ENCODE measurements at regions not wholly inside any gene's neighbourhood (a gene's known extent, or its start where the extent isn't known, plus 50 kb on each side); places are given as distances from the start of the nearest gene placed in this dataset.
A peak's percentile ranks its signal among the peaks of the same experiment; 100 is the strongest.
"Not testable (repeated sequence)": the region's sequence is repeated elsewhere in the genome, so short reads cannot be mapped to it uniquely, and the experiment has no call there.

DNA sequence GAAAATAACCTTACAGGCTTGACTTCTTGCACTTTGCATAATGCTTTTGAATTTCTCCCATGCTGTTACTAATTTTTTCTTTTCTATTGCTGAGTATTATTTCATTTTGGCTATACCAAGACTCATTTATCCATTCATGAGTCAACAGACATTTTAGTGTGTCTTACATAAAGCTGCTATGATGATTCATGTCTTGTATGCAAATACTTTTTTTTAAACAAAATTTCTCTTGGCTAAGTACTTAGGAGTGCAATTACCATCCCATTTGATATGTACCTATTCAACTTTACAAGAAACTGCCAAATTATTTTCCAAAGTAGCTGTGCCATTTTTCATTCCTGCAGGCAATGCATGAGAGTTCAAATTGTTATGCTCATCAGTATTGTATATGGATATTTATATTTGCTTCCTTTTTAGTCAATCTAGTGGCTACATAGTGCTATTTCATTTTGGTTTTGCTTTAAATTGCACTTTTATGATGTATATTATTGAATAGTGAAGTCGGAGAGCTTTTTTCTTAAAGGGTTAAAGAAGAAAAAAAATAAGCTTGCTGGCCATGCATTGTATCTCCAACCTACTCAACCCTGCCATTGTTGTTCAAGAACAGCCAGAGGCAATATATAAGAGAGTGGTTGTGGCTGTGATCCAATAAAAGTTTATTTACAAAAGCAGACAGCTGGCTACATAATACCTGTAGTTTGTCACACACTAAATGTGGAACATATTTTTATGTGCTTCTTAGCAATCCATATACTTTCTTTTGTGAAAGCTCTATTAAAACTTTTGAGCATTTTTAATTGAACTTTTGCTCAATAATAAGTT, 862.8 kb downstream of the KCNT2 start:
- no peak for DNase-seq

- DNase-seq: no peak
Observed at GRCh38 chr1:195744256-195744655, 864.0 kb downstream of the KCNT2 start.

- no peak for DNase-seq
Observed at GRCh38 chr1:195740862-195741261, 867.4 kb downstream of the KCNT2 start.

- DNase-seq: no peak
Observed at GRCh38 chr1:195738966-195739650, 869.1 kb downstream of the KCNT2 start.

- DNase-seq: no peak
Observed at GRCh38 chr1:195735140-195735539, 873.1 kb downstream of the KCNT2 start.

- DNase-seq: no peak
Observed at GRCh38 chr1:195733826-195734225, 874.4 kb downstream of the KCNT2 start.

GRCh38 chr1:195733408-195733807, 874.8 kb downstream of the KCNT2 start:
- DNase-seq: no peak

GRCh38 chr1:195731385-195731784, 876.9 kb downstream of the KCNT2 start:
- no peak for DNase-seq

DNA sequence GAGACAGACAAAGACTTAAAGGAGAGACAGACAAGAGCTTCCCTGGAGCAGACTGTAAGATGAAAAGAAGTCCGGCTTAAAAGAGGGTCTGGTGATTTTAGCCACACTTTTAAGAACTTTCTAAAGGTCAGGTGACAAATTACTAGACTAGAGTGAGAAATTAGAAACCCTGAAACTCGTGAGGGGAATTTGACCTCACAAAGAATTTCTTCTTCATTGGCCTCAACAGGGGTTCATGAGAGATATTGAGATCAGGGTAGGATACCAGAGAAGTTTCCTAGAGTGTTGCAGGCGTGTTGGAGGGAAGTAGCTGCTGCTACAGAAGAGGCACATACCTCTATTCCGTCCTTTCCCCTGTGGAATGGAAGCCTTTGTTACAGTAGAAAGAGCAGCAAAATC, 884.4 kb downstream of the KCNT2 start:
- DNase-seq: no peak

DNA sequence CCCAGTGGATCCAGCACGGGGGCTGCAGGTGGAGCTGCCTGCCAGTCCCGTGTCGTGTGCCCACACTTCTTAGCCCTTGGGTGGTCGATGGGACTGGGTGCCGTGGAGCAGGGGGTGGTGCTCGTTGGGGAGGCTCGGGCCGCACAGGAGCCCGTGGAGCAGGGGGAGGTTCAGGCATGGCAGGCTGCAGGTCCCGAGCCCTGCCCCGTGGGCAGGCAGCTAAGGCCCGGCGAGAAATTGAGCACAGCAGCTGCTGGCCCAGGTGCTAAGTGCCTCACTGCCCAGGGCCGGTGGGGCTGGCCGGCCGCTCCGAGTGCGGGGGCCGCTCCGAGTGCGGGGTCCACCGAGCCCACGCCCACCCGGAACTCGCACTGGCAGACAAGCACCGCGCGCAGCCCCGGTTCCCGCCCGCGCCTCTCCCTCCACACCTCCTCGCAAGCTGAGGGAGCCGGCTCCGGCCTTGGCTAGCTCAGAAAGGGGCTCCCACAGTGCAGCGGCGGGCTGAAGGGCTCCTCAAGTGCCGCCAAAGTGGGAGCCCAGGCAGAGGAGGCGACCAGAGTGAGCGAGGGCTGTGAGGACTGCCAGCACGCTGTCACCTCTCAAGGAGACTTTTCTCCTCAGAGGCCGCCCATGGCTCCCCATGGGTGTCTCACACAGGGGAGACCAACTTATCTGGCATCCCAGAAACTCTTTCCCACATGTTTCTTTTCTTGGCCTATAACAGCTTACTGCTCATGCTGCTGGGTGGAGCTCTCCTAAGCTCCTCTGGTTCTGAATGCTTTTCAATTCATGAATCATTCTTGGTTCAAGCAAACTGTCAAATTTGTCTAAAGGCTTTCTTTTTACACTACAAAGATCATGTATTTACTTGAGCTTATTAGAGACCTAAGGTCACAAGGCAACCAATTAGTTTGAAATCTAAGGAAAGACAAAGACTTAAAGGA, 885.1 kb downstream of the KCNT2 start:
- not testable (repeated sequence) for DNase-seq

- not testable (repeated sequence) for DNase-seq
Observed at GRCh38 chr1:195722146-195722545, 886.1 kb downstream of the KCNT2 start.

DNA sequence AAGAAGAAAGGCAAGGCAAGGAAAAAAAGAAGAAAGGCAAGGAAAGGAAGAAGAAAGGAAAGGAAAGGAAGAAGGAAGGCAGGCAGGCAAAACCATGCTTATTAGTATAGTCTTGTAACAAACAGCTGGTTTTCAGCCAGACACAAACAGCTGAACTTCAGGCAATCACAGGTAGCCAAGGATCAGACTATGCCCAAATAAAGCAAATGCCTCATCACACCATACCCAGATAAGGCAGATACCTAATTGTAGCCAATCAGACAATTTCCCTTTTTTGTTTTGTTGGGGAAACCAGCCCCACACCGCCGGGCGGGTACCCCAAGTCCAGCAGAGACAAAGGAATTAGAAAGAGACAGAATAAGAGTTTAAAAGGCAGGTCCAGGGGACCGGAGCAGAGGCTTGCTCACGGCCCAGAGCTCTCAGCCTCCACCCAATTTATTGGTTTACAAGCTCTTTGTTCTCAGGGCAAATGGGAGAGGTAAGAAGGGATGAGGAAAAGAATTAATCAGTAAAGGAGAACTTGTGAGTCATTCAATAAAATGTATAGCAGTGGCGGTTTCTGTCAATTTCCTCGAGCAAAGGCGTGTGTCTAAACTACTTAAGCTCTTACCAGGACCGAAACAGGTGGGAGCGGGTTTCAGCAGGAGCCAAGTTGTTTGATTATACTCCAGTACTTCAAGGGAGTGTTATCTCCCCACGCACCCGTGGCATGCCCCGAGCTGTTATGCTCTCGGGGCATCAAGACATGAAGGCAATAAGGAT, 886.8 kb downstream of the KCNT2 start:
- DNase-seq: no peak

- peak; percentile 12 for DNase-seq
Observed at GRCh38 chr1:195717651-195718050, 890.6 kb downstream of the KCNT2 start.

- no peak for DNase-seq
Observed at GRCh38 chr1:195715652-195716051, 892.6 kb downstream of the KCNT2 start.

- DNase-seq: no peak
Observed at GRCh38 chr1:195714248-195714647, 894.0 kb downstream of the KCNT2 start.

DNA sequence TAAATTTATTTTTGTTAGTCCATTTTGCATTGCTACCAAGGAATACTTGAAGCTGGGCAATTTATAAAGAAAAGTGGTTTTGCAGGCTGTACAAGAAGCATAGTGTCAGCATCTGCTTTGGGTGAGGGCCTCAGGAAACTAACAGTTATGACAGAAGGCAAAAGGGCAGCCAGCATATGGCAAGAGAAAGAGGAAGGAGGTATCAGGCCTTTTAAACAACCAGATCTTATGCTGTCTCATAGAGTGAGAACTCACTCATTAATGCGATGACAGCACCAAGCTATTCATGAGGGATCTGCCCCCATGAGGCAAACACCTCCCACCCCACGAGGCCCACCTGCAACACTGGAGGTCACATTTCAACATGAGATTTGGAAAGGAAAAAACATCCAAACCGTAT, 898.4 kb downstream of the KCNT2 start:
- DNase-seq: no peak

GRCh38 chr1:195704028-195704427, 904.2 kb downstream of the KCNT2 start:
- no peak for DNase-seq

DNA sequence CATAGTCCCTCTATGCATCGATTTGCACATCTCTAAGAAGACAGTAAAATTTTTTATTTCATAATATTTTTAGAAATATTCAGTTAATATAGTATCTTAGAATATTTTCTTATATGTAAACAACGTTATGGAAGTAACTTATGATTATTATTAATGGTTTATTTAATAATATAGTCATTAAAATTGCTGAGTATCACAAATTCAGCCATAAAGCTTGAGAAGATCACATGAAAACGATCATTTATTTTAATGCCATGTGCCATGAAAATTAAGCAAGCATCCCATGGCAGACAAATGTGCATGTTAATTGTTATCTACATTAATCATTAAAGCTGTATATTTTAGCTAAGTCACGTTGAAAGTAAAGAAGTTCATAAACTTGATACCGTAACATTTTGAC, 907.1 kb downstream of the KCNT2 start:
- DNase-seq: no peak

- DNase-seq: no peak
Observed at GRCh38 chr1:195697130-195697529, 911.1 kb downstream of the KCNT2 start.

- no peak for DNase-seq
Observed at GRCh38 chr1:195686764-195687163, 921.5 kb downstream of the KCNT2 start.

GRCh38 chr1:195664628-195665027, 943.6 kb downstream of the KCNT2 start:
- no peak for DNase-seq

All from left kidney (tissue), 1 donor.